ENCODE measurements at regions not wholly inside any gene's neighbourhood (a gene's known extent, or its start where the extent isn't known, plus 50 kb on each side); places are given as distances from the start of the nearest gene placed in this dataset.

GRCh38 chr2:126996378-126996699, 97.6 kb downstream of the TEX51 start:
- TF ChIP-seq TAF1 (IDR thresholded peaks at IDR 0.05; ENCODE audit: low read depth): no peak
- TF ChIP-seq CTCF (IDR thresholded peaks at IDR 0.05; ENCODE audit: poor library complexity, severe bottlenecking): no peak
- TF ChIP-seq REST (IDR thresholded peaks at IDR 0.05; ENCODE audit: borderline replicate concordance): no peak
- TF ChIP-seq SMC3 (conservative IDR thresholded peaks at IDR 0.05; ENCODE audit: poor library complexity): no peak

Measured in neural cell (in vitro differentiated cells).